Activated CD4-positive, alpha-beta T cell treated with anti-CD3 and anti-CD28 coated beads, Interleukin-2, amount 50 U/mL, for 48 hours (primary cell): ENCODE measurements at regions not wholly inside any gene's neighbourhood (a gene's known extent, or its start where the extent isn't known, plus 50 kb on each side); places are given as distances from the start of the nearest gene placed in this dataset.
A peak's percentile ranks its signal among the peaks of the same experiment; 100 is the strongest.
"Not testable (repeated sequence)": the region's sequence is repeated elsewhere in the genome, so short reads cannot be mapped to it uniquely, and the experiment has no call there.

Experiments
- DNase-seq, 2 experiments: peaks; one replicate each; pipeline ENCODE4 v3.0.0-alpha.2; 2020

GRCh38 chr10:93127642-93128215 is 54.0 kb downstream of the CYP26A1 start:
- DNase-seq = not testable (repeated sequence)

DNA sequence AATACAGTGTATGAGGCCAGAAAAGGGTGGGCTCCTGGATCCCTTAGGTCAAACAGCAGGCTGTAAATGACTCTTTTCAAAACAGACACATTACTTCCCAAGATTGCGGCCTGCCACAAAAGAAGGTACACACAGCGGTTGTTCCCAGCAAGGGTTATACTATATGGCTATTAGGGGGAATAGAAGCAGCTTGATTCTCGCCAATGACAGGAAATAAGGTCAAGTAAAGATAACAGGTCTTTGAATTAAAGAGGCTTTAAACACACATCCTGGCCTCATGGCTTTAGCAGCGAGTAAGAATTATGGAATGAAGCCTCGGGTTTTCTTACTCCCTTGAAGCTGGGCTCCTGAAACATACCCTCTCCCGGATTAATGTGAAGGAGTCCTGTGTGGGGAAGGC is 58.3 kb downstream of the CYP26A1 start:
- no peak for DNase-seq

DNA sequence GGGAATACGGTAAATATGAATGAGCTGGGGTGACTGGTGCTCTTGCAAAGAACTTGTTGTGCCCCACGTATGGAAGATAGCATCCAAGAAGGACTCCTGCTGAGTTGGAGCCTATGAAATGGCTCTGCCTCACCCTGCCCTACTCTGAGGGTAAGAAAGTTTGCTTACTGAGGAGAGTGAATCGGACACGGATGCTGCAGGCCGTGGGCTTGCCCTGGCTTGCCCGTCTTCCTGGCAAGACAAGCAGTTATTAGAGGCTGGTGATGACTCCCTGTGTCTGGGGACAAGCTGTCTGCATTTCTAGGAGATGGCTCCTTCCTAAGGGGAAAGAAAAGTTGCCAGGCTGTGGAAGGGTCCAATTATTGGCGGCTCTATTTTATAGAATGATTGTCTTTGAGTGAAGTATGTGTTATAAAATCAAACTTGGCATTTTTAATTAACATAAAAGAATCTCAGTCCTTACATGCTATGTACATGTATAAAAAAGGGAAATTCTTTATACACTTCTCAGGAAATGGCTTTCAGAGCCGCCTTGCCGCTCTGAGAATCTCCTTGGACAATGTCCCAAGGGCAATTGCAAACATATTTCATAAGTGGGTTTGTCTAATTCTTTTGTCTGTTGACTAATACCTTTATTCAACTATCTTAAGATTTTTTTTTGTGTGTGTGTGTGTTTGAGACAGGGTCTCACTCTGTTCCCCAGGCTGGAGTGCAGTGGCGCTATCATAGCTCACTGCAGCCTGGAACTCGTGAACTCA is 64.6 kb downstream of the CYP26A1 start:
- DNase-seq = no peak

GRCh38 chr10:93139059-93139655 is 65.5 kb downstream of the CYP26A1 start:
- no peak for DNase-seq

GRCh38 chr10:93142534-93142933 is 68.8 kb downstream of the CYP26A1 start:
- no peak for DNase-seq

GRCh38 chr10:93143281-93143680 is 69.6 kb downstream of the CYP26A1 start:
- DNase-seq = no peak

DNA sequence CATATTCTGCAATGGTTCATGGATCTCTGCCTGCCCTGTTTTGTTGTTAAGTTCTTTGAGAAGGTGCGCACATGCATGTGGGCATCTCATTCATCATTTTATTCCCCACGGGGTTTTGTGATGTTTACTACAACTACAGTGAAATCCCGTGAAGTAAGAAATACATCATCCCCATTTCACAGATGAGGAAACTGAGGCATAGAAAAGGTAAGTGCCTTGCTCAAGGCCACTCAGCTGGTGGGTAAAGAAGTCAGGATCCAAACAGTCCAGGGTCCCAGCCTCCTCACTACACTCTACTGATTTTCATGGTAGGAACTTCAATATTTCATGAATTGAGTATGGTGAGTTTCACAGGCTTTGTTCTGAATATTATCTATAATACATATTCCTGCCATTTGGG is 72.6 kb downstream of the CYP26A1 start:
- no peak for DNase-seq

DNA sequence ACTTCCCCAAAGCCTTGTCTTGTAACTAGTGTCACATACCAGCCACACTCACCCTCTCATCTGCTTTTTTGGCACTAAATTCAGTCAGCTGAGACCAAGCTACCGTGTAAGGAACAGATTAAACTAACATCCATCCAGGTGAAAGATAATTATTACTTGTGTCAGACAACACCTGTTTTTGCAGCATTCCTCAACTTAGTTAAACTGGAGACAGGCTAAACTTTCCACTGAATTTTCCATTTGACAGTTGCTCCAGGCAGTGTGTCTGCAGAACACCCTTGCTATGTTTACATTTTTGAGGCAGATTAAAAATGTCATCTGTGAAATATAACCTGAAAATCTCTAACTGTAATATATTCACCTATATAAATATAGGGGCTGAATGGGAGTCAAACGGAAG is 73.6 kb downstream of the CYP26A1 start:
- no peak for DNase-seq

DNA sequence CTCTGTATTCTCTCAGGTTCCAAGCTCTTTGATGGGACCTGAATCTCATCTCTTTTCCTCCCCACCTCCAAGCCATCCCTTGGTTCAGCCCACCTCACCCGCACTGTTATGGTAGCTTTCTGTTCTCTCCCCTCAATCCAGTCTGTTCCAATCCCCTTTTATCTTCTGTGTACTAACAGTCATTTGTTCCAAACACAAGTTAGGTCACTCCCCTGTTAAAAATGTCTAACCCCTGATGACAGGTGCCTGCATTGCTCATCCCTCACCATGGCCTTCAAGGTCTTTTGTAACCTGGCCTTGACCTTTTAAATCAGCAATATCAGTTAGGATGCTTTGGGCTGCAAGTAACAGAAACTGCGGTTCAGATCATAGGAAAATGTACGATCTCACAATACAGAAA is 74.8 kb downstream of the CYP26A1 start:
- DNase-seq = no peak

- DNase-seq = no peak
Measured at GRCh38 chr10:93149761-93150160, 76.1 kb downstream of the CYP26A1 start.

DNA sequence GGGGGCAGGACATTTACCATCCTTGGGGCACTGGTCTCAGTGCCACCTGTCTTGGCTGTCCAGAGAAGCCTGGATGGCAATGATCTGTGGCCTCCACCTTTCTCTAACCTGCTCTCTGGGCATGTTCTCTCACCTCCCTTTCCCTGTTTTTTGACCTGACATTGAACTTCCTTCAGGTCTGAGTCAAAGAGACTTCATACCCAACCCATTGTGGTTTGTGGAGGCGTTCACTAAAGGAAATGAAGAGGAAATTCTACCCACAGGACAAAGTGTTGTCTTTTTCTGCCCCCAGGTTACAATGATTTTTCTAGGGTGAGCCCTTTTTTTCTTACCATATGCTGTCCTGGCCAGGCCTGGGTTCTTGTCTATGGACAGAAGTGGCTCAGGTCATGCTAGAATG is 76.6 kb downstream of the CYP26A1 start:
- peak in 1 of 2 experiments; percentile 6 for DNase-seq

GRCh38 chr10:93150990-93151547 is 77.4 kb downstream of the CYP26A1 start:
- DNase-seq = no peak

DNA sequence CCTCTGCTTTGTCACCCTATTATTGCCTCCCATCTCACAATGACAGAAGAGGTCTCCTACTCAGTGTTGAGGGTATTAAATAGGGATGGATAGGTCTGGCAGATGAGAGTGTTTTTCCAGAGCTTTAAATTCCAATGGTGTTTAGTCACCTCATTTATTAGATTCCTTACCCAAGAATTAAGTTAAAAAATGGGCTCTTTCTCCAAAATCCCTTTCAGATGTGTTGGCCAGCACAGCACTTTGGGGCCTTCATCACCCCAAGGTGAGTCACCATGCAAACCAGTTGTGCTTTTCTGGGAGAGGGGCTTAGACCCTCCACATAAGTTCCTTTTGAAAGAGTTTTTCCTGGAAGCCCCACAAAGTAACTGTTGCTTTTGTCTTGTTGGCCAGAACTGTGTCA is 78.4 kb downstream of the CYP26A1 start:
- no peak for DNase-seq

- DNase-seq = no peak
Measured at GRCh38 chr10:93154531-93154930, 80.8 kb downstream of the CYP26A1 start.

DNA sequence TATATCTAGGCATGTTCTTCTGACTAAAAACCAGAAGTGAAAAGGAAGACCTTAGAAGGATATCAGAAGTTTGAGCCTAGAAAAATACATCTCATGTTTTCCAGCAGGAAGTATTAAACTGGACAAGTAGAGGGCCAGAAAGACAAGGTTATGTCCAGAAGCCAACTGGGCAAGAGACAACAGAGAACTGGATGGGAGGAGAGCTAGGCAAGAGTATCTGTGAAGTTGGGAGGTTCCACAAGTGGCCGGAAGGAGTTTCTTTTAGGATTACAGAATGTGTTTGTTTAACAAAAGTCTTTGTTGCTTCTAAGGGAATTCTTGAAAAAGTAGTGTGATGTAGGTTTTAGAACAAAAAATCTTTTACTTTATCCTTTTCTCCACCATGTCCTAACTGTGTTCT is 86.4 kb downstream of the CYP26A1 start:
- no peak for DNase-seq

DNA sequence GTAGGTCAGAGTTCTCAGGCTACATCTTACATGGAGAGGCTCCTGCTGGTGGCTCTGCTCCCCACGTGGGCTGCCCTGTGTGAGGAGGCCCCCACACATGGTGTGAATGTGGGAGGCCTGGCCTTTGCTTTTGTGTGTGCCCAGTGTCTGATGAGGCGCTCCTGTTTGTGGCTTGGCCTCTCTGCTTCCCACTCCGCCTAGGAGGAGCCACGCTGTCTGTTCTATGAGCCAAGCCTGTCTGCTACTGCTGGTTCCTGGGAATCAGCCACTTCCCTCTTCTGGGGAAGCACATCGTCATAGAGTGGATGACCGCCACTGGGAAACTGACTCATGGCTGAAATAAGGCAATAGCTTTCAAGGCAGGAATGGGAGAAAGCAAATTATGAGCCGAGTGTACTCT is 87.1 kb downstream of the CYP26A1 start:
- DNase-seq = no peak

DNA sequence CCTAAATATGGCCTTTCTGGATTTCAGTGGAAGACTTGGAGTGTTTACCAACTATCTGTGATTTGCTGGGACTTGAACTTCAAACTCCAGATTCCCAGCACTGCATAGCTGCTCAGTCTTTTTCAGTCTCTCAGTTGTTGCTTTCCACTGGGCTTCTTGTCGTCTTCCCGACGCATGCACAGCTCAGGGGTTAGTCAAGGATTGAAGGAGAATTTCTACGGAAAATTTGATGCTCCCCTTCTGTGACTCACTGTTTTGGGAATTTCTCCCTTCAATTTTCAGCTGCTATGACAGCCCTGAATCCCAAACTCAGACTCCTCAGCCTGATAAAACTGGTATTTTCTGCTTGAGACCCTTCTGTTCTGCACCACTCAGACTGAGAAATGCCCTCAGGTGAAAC is 91.7 kb downstream of the CYP26A1 start:
- no peak for DNase-seq

GRCh38 chr10:93166134-93166533 is 92.4 kb downstream of the CYP26A1 start:
- no peak for DNase-seq

- no peak for DNase-seq
Measured at GRCh38 chr10:93171837-93172236, 98.1 kb downstream of the CYP26A1 start.

GRCh38 chr10:93173967-93174845 is 100.5 kb downstream of the CYP26A1 start:
- DNase-seq = no peak

DNA sequence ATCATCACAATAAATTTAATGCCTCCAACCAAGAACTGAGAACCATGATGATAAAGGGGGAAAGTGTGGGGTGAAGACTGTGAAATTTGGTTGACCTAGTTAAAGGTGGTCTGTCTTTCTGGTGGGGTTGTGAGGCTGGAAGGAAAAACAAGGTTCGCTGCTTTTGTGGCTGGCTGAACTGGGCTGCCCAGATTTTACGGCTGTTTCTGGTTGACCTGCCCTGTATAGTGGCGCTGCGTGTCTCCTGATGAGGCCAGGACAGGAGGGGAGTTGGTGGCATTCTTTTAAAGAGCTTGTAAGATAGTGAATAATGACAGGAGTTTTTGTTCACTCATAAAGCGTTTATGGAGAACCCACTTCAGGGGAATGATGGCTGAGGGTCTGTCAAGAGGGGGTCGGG is 101.8 kb downstream of the CYP26A1 start:
- DNase-seq = no peak

DNA sequence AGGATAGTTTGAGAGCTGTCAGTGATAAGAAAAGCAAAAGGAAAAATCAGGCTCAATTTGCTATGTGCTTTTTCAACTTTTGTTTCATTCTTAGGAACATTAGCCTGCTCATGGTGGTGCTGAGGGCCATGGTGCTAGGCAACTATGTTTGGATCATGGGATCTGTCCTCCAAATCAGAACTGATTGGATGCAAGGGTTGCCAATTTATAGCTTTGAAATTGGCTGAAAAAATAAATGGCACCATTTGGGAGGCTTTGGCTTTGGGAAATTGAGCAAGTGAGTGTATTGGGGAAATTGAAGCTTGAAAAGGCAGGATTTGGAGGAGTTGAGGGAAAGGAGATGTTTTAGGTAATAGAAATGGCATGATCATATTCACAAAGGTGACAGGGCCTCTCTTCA is 103.8 kb downstream of the CYP26A1 start:
- DNase-seq = no peak

- no peak for DNase-seq
Measured at GRCh38 chr10:93178226-93178625, 104.5 kb downstream of the CYP26A1 start.
